GM23338 (cell line): ENCODE measurements at regions not wholly inside any gene's neighbourhood (a gene's known extent, or its start where the extent isn't known, plus 50 kb on each side); places are given as distances from the start of the nearest gene placed in this dataset.

Experiments
- ATAC-seq: fragments of 200-7000 bp; cut with Tn5 transposase; 3 replicates; pipeline ENCODE4 v1.9.1; 2020
- DNase-seq: peaks from one replicate; pipeline ENCODE4 v3.0.0-alpha.2; 2015; ENCODE audit warnings: low spot score
- H2AFZ ChIP-seq: fragments of 200-600 bp; sonication (generic); 2 replicates; pipeline ENCODE4 v1.8.0; 2016; ENCODE audit warnings: antibody characterized with exemption, mild to moderate bottlenecking, moderate library complexity
- H3F3A ChIP-seq: fragments of 200-600 bp; sonication (generic); replicated peaks from 2 replicates; pipeline ENCODE4 v1.8.0; 2017; ENCODE audit warnings: antibody characterized with exemption, mixed run types, low read depth
- H3K27ac ChIP-seq: fragments of 200-600 bp; sonication (generic); 2 replicates; pipeline ENCODE4 v1.6.1; 2016; ENCODE audit warnings: low read depth
- H3K27me3 ChIP-seq: fragments of 200-600 bp; sonication (generic); 2 replicates; pipeline ENCODE4 v1.8.0; 2016; ENCODE audit warnings: mild to moderate bottlenecking, mixed run types, moderate library complexity; ENCODE audit not compliant: insufficient read depth
- H3K36me3 ChIP-seq: fragments of 200-600 bp; sonication (generic); 2 replicates; pipeline ENCODE4 v1.8.0; 2016; ENCODE audit warnings: mild to moderate bottlenecking; ENCODE audit not compliant: insufficient read depth
- H3K4me1 ChIP-seq: fragments of 200-600 bp; sonication (generic); 2 replicates; pipeline ENCODE4 v1.8.0; 2016; ENCODE audit warnings: mild to moderate bottlenecking, moderate library complexity; ENCODE audit not compliant: insufficient read depth
- H3K4me2 ChIP-seq: fragments of 200-600 bp; sonication (generic); 2 replicates; pipeline ENCODE4 v1.7.1; 2017; ENCODE audit warnings: mixed run types
- H3K4me3 ChIP-seq: fragments of 200-600 bp; sonication (generic); 2 replicates; pipeline ENCODE4 v1.6.1; 2016; ENCODE audit warnings: mixed run types
- H3K79me2 ChIP-seq: fragments of 200-600 bp; sonication (generic); replicated peaks from 2 replicates; pipeline ENCODE4 v1.8.0; 2017; ENCODE audit warnings: mild to moderate bottlenecking; ENCODE audit not compliant: insufficient read depth
- H3K9me2 ChIP-seq: fragments of 200-600 bp; sonication (generic); 2 replicates; pipeline ENCODE4 v1.8.0; 2017; ENCODE audit not compliant: insufficient read depth
- H4K20me1 ChIP-seq: fragments of 200-600 bp; sonication (generic); replicated peaks from 2 replicates; pipeline ENCODE4 v1.8.0; 2017; ENCODE audit warnings: mild to moderate bottlenecking; ENCODE audit not compliant: insufficient read depth
- H3K27ac Mint-ChIP-seq: 2 replicates; pipeline ENCODE4 v1.8.0; 2020; ENCODE audit warnings: inconsistent platforms, mild to moderate bottlenecking, moderate library complexity, mixed read lengths
- H3K27me3 Mint-ChIP-seq: 3 replicates; pipeline ENCODE4 v1.8.0; 2022; ENCODE audit warnings: low read depth, mild to moderate bottlenecking, moderate library complexity, mixed read lengths, inconsistent platforms; ENCODE audit not compliant: insufficient read depth, poor library complexity
- H3K36me3 Mint-ChIP-seq: 3 replicates; pipeline ENCODE4 v1.8.0; 2021; ENCODE audit warnings: low read depth, mild to moderate bottlenecking, inconsistent platforms, moderate library complexity, mixed read lengths
- H3K4me1 Mint-ChIP-seq: 3 replicates; pipeline ENCODE4 v1.8.0; 2020; ENCODE audit warnings: mild to moderate bottlenecking, inconsistent platforms, mixed read lengths
- H3K4me3 Mint-ChIP-seq: 3 replicates; pipeline ENCODE4 v1.8.0; 2021; ENCODE audit warnings: moderate library complexity, mild to moderate bottlenecking, inconsistent platforms, mixed read lengths
- H3K9me3 Mint-ChIP-seq: 3 replicates; pipeline ENCODE4 v1.8.0; 2020; ENCODE audit warnings: moderate library complexity, mild to moderate bottlenecking, inconsistent platforms, mixed read lengths
- EZH2 ChIP-seq: fragments of 200-600 bp; sonication (generic); IDR thresholded peaks from one replicate; pipeline ENCODE4 v1.8.0; 2017; ENCODE audit warnings: antibody characterized with exemption, mild to moderate bottlenecking, low read depth; ENCODE audit not compliant: unreplicated experiment
- ZNF331 ChIP-seq: fragments of 250-450 bp; sonication (Bioruptor Pico); IDR thresholded peaks from 2 replicates; pipeline ENCODE4 v1.5.0; 2020; ENCODE audit warnings: low read depth, mild to moderate bottlenecking, moderate library complexity
- TF ChIP-seq, protein P1 (sequence below): fragments of 250-450 bp; sonication (Bioruptor Pico); IDR thresholded peaks from 2 replicates; pipeline ENCODE4 v1.5.0; 2020; ENCODE audit warnings: mild to moderate bottlenecking, moderate library complexity
- TF ChIP-seq, protein P2 (sequence below): IDR thresholded peaks from 2 replicates; pipeline ENCODE4 v1.6.1; 2016; ENCODE audit warnings: antibody characterized with exemption
- TF ChIP-seq, protein P3 (sequence below), 2 experiments: fragments of 200-600 bp in 1 of 2; sonication (generic) in 1 of 2; conservative IDR thresholded peaks; 2 replicates each; pipeline versions ENCODE4 v1.5.1 to v1.6.1; 2016 to 2017; ENCODE audit warnings: antibody characterized with exemption in 2 of 2, low read depth in 2 of 2, mild to moderate bottlenecking in 2 of 2, moderate library complexity in 1 of 2

DNA sequence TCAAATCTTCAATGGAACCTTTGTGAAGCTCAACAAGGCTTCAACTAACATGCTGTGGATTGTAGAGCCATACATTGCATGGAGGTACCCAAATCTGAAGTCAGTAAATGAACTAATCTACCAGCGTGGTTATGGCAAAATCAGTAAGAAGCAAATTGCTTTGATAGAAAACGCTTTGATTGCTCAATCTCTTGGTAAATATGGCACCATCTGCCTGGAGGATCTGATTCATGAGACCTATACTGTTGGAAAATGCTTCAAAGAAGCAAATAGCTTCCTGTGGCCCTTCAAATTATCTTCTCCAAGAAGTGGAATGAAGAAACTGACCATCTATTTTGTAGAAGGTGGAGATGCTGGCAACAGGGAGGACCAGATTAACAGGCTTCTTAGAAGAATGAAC lies 54.7 kb upstream of the TTC39B start (continued):
- TF ChIP-seq, protein P1, sequence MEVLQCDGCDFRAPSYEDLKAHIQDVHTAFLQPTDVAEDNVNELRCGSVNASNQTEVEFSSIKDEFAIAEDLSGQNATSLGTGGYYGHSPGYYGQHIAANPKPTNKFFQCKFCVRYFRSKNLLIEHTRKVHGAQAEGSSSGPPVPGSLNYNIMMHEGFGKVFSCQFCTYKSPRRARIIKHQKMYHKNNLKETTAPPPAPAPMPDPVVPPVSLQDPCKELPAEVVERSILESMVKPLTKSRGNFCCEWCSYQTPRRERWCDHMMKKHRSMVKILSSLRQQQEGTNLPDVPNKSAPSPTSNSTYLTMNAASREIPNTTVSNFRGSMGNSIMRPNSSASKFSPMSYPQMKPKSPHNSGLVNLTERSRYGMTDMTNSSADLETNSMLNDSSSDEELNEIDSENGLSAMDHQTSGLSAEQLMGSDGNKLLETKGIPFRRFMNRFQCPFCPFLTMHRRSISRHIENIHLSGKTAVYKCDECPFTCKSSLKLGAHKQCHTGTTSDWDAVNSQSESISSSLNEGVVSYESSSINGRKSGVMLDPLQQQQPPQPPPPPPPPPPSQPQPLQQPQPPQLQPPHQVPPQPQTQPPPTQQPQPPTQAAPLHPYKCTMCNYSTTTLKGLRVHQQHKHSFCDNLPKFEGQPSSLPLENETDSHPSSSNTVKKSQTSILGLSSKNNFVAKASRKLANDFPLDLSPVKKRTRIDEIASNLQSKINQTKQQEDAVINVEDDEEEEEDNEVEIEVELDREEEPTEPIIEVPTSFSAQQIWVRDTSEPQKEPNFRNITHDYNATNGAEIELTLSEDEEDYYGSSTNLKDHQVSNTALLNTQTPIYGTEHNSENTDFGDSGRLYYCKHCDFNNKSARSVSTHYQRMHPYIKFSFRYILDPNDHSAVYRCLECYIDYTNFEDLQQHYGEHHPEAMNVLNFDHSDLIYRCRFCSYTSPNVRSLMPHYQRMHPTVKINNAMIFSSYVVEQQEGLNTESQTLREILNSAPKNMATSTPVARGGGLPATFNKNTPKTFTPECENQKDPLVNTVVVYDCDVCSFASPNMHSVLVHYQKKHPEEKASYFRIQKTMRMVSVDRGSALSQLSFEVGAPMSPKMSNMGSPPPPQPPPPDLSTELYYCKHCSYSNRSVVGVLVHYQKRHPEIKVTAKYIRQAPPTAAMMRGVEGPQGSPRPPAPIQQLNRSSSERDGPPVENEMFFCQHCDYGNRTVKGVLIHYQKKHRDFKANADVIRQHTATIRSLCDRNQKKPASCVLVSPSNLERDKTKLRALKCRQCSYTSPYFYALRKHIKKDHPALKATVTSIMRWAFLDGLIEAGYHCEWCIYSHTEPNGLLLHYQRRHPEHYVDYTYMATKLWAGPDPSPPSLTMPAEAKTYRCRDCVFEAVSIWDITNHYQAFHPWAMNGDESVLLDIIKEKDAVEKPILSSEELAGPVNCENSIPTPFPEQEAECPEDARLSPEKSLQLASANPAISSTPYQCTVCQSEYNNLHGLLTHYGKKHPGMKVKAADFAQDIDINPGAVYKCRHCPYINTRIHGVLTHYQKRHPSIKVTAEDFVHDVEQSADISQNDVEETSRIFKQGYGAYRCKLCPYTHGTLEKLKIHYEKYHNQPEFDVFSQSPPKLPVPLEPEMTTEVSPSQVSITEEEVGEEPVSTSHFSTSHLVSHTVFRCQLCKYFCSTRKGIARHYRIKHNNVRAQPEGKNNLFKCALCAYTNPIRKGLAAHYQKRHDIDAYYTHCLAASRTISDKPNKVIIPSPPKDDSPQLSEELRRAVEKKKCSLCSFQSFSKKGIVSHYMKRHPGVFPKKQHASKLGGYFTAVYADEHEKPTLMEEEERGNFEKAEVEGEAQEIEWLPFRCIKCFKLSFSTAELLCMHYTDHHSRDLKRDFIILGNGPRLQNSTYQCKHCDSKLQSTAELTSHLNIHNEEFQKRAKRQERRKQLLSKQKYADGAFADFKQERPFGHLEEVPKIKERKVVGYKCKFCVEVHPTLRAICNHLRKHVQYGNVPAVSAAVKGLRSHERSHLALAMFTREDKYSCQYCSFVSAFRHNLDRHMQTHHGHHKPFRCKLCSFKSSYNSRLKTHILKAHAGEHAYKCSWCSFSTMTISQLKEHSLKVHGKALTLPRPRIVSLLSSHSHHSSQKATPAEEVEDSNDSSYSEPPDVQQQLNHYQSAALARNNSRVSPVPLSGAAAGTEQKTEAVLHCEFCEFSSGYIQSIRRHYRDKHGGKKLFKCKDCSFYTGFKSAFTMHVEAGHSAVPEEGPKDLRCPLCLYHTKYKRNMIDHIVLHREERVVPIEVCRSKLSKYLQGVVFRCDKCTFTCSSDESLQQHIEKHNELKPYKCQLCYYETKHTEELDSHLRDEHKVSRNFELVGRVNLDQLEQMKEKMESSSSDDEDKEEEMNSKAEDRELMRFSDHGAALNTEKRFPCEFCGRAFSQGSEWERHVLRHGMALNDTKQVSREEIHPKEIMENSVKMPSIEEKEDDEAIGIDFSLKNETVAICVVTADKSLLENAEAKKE (CRISPR knock-in tag): no peak
- TF ChIP-seq, protein P2, sequence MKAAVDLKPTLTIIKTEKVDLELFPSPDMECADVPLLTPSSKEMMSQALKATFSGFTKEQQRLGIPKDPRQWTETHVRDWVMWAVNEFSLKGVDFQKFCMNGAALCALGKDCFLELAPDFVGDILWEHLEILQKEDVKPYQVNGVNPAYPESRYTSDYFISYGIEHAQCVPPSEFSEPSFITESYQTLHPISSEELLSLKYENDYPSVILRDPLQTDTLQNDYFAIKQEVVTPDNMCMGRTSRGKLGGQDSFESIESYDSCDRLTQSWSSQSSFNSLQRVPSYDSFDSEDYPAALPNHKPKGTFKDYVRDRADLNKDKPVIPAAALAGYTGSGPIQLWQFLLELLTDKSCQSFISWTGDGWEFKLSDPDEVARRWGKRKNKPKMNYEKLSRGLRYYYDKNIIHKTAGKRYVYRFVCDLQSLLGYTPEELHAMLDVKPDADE: no peak
- TF ChIP-seq EZH2: no peak

DNA sequence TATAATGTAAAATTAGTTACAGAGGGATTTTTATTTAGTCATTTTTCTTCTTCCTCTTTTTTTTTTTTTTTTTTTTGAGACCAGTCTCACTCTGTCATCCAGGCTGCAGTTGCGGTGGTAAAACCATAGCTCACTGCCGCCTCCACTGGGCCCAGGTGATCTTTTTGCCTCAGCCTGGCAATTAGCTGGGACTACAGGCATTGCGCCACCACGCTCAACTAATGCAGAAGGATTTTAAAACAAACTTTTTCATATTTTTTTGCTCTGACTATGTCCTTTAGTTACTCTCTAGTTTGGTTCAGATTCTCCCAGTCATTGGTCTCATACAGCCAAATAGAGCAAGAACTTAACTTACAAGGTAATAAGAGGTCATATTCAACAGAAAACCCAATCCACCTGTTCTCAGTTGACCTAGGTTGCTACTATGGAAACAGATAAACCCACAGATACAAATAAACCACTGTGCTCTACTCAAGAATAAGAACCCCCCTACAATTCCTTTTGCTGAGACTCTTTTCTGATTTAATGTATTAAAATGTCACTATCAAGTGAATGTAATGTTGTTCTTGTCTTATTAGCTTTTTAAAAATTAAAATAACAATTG lies 50.1 kb upstream of the TTC39B start:
- Mint-ChIP-seq H3K36me3 (peaks cover 10% of the 10 kb centered on the region), H3K27me3 (peaks cover 12% of the 10 kb centered on the region), H3K27ac (peak overlapping the region; percentile 26; the same call in 1 of the 2 replicates), H3K9me3 (peaks cover 24% of the 10 kb centered on the region), H3K4me1 (peaks cover 29% of the 10 kb centered on the region), H3K4me3 (no peak overlapping the region)
- no peak for TF ChIP-seq EZH2
- TF ChIP-seq, protein P1 (CRISPR knock-in tag): no peak
- TF ChIP-seq ZNF331 (CRISPR knock-in tag): no peak
- TF ChIP-seq, protein P3, sequence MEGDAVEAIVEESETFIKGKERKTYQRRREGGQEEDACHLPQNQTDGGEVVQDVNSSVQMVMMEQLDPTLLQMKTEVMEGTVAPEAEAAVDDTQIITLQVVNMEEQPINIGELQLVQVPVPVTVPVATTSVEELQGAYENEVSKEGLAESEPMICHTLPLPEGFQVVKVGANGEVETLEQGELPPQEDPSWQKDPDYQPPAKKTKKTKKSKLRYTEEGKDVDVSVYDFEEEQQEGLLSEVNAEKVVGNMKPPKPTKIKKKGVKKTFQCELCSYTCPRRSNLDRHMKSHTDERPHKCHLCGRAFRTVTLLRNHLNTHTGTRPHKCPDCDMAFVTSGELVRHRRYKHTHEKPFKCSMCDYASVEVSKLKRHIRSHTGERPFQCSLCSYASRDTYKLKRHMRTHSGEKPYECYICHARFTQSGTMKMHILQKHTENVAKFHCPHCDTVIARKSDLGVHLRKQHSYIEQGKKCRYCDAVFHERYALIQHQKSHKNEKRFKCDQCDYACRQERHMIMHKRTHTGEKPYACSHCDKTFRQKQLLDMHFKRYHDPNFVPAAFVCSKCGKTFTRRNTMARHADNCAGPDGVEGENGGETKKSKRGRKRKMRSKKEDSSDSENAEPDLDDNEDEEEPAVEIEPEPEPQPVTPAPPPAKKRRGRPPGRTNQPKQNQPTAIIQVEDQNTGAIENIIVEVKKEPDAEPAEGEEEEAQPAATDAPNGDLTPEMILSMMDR (conservative IDR thresholded peaks at IDR 0.05; ENCODE audit: low read depth in 2 of 2): peak; percentile 52 to 64
- Histone ChIP-seq H3K4me1 (peaks cover 27% of the 10 kb centered on the region), H3K79me2 (no peaks in the 10 kb centered on the region), H3K36me3 (no peaks in the 10 kb centered on the region), H3F3A (no peaks in the 10 kb centered on the region), H3K27ac (no peak overlapping the region), H3K27me3 (no peaks in the 10 kb centered on the region), H3K9me2 (no peaks in the 10 kb centered on the region), H3K4me3 (no peak overlapping the region), H2AFZ (no peak overlapping the region), H3K4me2 (no peak overlapping the region), H4K20me1 (no peaks in the 10 kb centered on the region)
- ATAC-seq (peak; percentile 95), DNase-seq (peak; percentile 64)
